CD4-positive, alpha-beta T cell treated with Interleukin-17A for 4 hours (primary cell): ENCODE measurements at regions not wholly inside any gene's neighbourhood (a gene's known extent, or its start where the extent isn't known, plus 50 kb on each side); places are given as distances from the start of the nearest gene placed in this dataset.
"Not testable (repeated sequence)": the region's sequence is repeated elsewhere in the genome, so short reads cannot be mapped to it uniquely, and the experiment has no call there.

Experiments
- DNase-seq: peaks from one replicate; pipeline ENCODE4 v3.0.0-alpha.2; 2020; ENCODE audit warnings: mixed read lengths

DNA sequence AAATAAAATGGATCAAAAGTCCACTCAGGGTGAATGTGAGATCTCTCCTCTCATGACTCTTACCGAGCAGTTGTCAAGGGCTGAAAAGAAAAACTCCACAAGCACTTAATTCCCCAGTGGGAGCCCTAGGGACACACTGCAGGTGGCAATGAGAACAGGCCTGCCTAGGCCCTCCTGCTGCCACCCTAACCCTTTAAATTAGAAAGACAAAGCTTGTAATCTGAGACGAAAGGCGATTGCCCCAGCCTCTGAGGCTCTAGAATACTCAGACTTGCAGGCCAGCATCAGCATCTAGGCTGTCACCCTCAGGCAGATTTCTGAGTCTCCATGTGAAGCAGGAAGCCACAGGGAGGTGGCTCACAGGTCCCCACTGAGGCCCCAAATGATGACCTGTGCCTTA is 457.0 kb upstream of the MYT1L start:
- no peak for DNase-seq

DNA sequence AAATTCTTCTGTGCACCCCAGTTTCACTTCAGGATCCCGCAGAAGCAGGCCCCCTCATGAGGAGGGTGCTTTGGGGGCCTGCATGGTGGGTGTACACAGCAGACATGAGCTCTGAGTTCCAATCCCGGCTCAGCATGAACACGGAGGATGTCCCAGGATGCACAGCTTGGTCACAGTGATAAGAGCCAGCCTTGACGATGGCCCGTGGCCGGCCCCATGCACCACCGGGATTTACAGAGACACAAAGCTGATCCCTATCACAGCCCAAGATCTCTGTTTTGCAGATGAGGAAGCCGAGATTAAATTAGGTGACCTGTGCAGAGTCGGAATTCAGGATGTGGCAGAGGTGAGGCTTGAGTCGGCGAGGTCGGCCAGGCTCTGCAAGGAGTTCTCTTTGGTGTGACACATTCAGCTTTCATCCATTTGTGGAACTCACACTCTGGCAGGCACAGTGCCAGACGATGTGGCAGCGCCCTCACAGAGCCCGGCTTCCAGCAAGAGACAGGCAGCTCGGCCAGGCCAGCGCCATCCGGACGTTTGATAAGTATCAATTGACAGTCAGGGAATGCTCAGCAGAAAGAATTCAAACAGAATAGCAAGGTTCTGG is 456.3 kb upstream of the MYT1L start:
- DNase-seq, result no peak

DNA sequence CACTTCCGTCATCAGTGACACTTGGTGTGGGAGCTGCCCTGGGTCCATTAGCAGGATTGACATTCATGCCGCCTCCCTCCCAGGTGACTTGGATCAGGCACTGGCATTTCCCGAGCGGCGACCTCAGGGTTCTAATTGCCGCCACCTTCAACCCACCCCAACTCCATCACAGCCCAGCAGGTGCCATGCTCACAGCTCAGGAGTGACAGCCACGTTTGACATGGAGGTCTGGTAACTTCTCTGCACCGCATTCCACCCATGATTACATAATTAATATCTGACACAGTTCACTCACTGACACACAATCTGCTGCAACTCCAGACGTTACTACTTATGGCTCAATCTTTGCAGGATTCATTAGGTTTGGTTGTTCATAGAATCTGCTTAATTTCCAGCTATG is 450.9 kb upstream of the MYT1L start:
- no peak for DNase-seq

DNA sequence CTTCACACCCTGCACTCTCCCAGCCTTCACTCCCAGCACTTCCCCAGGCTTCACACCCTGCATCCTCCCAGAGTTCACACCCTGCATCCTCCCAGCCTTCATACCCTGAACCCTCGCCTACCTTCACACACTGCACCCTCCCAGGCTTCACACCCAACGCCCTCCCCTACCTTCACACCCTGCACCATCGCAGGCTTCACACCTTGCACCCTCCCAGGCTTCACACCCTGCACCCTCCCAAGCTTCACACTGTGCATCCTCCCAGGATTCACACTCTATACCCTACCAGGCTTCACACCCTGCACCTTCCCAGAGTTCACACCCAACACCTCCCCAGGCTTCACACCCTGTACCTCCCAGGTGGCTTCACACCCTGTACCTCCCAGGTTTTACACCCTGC is 448.7 kb upstream of the MYT1L start:
- DNase-seq, result no peak

DNA sequence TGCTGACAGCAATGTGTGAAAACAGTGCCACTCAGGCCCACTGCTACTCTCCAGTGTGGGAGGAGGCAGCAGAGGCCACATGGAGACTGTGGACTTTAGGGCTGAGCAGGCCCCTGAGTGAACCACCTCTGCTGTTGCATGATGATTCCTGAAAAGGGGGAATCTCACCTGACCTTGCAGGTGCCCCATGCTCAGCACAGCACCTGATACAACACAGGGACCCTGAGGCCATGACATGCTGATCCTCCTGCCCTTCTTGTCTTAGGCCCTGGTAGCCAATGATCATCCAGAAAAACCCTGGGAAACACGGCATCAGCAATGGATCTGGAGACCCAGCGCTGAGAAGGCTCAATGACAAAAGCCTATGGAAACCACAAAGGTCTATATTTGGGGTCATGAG is 446.8 kb upstream of the MYT1L start:
- no peak for DNase-seq

DNA sequence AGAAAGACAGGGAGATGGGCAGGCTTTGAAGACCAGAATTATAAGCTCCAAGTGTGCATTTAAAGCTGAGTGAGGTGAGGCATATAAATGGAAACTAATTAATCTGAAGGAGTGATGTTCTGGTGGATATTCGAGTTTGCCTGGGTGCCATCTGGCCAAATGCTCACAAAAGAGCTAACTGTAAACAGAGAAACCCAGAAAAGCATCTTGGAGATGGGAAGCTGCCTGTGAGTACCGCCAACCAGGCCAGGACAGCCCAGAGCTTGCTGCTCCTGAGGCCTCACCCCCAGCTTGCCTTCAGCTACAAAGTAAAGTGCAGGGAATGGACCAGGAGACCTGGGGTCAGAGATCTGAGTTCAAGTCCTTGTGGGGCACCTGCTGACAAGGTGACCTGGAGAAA is 446.1 kb upstream of the MYT1L start:
- DNase-seq, result no peak

DNA sequence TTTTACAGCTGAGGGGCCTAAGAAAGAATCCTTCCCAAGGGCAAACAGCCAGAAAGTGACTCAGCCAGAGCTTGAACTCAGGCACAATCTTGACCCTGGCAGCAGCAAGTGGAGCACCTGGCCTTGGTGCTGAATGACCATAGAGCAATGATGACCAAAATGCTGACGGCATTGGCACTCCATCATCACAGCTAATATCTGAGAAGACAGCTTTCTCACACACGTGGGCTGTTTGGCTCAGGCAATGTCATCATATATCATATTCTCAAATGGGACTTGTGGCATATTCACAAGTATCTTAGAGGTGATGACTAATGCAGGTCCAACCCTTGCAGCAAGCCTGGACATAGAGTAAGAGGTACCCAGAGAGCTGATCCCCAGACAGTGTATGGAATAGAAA is 443.9 kb upstream of the MYT1L start:
- DNase-seq, result no peak

DNA sequence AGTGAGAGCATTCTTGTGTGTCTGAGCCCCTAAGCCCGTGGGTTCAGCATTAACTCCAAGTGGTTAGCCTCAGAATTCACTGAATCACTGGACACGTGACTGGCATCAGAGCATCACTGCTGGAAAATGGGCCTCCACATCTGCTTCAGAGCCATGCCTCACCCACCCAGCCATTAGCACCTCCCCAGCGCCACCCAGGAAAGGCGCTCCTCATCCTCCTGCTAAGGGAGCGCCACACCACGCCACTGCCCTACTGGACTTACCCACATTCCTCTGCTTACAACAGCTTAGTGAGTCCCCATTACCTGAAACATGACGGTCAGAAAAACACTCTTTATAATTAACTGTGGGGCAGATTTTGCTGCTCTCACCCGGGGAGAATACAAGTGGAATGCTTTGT is 442.6 kb upstream of the MYT1L start:
- DNase-seq, result no peak

DNA sequence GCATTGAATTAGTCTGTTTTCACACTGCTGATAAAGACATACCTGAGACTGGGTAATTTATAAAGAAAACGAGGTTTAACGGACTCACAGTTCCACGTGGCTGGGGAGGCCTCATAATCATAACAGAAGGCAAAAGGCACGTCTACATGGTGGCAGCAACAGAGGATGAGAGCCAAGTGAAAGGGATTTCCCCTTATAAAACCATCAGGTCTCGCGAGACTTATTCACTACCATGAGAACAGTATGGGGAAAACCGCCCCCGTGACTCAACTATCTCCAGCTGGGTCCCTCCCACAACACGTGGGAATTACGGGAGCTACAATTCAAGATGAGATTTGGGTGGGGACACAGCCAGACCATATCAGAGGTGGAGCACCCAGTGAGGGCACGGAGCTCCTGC is 442.0 kb upstream of the MYT1L start:
- DNase-seq, result not testable (repeated sequence)

DNA sequence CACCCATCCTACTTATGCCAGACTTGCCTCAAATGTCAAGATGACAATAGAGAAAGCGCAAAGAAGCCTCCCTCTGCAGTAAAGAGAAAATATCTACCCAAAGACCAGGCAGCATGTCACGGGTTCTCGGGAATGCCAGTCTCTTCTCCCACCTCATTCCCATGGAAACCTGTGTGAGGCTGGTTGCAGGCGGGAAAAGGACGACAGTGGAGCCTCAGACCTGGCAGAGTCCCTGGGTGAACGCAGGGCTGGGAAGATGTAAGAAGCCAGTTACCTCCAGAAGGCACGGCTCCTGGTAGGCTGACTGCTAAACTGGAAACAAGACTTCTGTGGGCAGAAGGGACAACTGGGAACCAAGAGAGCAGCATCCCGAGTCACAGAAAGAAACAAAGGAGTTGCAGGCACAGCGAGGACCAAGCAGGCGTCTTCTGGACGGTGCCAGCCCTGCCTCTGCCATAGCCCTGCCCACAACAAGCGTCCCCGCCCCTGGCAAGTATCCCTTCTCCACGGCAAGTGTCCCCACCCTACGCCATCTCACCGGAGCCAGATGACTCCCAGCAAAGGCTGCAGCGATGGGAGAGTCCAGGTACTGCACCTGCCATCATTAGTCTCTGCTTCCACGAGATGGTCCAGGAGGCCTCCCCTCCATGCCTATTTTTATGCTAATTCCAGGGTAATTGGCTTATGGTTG is 440.8 kb upstream of the MYT1L start:
- no peak for DNase-seq

DNA sequence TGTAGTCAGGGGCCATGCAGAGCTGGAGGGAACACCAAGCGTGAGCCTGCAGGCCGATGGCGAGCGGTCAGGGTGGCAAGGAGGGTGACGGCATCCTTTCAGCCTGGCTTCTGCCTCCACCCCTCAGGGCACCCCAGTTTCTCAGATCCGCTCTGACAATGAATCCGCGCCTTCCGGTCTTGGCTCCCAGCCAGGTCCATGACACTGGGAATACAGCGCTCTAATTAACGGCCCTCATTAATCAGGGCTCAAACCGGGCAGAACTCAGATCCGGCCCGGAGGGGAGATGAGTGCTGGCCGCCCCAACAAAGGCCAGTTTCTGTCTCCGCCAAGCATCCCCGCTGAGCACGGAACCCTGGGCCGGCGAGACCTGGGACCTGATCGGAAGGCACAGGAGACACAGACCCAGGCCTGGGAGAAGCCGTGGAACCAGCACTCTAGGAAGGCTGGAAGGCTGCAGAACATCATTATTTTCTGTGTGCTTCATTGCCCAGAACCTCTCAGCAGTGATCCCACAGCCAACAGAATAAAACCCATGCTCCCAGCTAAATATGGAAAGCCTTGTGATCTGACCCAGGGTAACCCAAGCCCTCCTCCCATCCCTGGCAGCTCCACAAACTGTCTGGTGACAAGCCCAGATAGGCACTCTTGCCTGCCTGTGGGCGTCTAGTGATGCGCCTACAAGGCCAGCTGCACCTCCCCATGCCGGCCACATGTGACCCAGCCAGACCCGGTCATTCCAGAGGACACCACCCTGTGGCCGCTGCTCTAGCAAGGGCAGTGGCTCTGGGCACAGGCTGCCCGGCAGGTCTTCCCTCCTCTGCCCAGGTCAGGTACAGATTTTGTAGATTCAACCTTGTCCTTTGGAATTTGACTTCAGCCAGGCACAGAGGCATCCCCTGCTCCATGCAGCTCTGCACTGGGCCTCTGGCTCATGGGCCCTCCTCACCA is 438.7 kb upstream of the MYT1L start:
- no peak for DNase-seq

DNA sequence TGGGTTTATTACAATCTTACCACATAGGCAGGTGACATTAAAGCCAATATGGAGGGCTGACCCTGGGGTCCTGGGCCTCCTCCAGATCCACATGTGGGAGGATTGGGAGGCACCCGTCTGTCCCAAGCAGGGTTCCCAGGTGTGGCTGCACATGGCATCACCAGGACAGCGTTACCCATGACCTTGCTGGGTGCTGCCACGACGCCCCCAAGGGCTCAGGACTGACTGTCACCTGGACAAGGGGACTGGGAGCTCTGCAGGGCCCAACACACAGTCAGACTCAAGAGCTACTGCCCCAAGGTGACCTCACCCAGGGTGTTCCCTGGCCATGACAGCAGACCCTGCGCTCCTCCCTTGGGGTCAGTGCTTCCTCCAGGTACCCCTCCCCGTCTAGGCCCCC is 437.4 kb upstream of the MYT1L start:
- DNase-seq, result no peak

DNA sequence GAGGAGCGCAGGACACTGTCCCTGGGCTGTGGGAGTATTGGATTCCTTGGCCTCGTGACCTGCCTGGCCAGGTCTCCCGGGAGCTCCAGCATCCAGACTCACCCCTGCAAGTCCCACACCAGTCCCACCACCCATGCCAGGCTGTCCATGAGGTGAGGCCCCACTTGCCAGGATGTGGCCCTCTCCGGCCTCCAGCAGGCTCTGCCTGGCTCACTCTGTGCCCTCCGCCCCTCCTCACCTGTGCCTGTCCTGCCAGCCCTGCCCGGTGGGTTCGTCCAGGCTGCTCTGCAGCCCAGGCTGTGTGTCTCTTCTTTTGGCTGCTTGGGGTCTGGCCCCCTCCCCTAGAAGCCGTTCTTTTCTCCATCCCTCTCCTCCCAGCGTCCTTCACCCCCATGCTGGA is 436.8 kb upstream of the MYT1L start:
- DNase-seq, result no peak

DNA sequence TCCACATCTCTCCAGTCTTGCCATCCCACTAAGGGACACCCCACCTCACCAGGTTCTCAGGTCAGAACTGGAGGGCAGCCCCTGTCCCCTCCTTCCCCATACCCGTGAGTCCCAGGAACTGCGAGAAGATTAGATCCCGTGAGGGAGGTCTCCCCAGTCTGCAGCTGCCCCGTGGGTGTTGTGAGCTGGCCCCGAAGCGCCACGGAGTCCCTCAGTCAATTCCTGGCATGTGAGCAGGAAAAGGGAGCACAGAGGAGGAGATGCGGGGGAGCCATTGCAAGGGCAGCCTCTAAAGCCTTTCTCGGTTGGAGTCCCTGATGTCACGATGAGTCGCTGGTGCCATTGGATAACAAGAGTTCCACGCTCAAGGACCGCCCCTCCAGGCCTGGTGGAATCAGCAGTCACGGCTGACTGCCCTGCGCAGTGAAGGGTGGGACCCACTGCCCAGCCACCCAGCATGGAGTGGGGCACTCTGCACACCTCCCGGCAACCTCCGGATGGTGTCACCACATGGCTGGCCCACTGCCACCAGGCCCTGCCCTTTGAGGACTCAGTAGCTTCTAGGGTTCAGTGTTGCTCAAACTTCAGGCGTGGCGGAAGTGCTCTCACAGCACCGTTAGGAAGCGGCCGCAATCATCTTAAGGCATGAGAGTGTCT is 434.9 kb upstream of the MYT1L start:
- DNase-seq, result no peak

DNA sequence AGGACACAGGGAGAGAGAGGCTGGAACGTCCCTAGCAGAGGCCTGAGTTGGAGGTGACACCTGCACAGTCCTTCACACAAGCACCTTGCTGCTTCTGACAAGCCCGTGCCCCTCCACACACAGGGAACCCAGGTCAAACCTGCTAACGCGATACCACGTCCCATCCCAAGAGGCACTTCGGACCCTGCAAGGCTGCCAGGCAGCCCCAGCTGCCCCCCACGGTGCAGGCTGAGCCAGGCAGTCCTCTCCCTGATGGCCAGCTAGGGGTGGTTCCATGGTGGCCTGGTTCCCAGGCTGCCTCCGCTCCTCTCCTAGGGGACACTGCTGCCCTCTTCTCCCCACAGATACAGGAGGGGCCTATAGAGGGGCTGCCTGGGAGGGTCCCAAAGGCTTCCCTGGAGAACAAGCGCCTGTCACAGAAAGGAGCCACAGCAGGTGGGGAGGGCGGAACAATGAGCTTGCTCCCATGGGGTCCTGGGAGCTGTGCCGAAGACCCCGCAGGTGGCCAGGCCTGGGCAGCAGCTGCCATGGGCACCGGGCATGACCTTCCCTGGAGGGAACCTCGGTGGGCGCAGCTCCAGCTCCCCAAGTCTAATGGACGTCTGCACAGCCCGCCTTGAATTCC is 434.2 kb upstream of the MYT1L start:
- DNase-seq, result no peak

DNA sequence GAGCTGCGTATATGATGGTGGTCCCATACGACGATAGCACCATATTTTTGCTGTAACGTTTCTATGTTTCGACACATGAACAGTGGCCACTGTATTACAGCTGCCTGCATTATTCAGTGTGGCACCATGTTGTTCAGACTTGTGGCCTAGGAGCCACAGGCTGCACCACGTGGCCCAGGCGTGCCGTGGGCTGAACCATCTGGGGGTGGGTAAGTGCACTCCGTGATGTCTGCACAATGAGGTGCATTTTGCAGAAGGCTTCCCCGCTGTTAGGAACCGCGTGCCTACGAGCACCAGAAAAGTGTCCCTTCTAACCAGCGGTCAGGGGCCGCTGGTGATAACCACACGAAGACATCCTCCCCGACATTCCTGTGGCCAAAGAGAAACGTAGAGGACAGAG is 433.7 kb upstream of the MYT1L start:
- no peak for DNase-seq

DNA sequence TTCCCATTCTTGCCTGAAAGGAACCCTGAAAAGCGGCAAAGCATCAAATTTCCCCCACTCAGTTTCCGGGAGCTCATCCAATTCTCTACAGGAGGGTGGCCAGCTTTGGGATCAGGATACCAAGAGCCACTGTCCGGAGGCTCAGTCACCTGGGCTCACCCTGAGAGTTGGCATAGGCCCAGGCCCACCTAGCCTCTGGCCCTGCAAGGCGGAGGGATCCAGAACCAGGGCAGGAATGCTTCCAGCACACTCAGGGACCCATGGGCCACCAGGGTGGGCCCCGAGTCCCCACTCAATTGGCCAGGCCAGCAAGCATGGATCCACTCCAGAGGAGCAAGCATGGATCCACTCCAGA is 432.9 kb upstream of the MYT1L start:
- DNase-seq, result no peak

DNA sequence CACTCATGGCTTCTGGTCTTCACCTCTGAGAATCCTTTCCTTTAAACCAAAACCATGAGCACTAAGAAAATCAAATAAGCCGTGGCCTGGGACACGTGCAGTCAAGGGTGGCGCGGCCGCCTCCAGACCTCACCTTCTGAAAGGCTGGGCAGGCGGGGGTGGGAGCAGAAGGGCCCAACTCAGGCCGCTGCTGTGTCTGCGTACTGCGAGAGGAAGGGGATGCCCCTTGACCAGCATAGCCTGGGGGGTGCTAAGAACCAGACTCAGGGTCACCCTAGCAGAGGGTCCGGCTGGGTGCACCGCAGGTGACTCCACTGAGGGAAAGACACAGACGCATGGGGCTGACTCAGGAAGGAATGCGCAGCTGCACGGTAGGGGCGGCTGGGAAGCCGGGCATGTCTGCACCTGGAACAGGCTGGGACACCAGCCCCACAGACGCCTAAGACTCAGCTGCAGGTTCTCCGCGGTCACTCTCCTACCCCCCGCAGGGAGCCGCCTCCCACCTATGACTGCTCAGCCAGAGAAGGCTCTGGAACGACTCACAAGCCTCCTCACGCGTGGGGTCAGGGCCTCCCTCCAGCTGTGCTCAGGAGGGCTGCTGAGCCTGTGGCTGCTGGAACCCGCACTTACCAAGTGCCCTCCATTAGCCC is 432.4 kb upstream of the MYT1L start:
- DNase-seq, result no peak

DNA sequence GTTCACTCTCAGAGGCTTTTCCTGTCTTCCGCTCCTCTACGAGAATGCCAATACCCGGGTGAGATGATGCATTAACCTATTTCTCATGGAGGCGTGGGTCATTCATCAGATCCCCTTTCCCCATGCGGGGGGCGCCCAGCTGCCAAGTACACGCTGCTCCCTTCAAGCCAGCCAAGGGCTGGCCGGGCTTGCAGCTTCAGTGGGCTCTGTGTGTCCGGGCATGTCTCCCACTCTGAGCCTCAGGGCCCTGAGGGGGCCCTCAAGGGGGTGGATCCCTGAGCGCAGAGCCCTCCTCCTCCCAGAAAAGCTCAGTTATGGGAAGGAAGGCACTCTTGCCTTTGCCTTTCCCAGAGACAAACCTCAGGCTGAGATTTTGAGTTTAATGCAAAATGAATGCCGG is 431.8 kb upstream of the MYT1L start:
- DNase-seq, result no peak

DNA sequence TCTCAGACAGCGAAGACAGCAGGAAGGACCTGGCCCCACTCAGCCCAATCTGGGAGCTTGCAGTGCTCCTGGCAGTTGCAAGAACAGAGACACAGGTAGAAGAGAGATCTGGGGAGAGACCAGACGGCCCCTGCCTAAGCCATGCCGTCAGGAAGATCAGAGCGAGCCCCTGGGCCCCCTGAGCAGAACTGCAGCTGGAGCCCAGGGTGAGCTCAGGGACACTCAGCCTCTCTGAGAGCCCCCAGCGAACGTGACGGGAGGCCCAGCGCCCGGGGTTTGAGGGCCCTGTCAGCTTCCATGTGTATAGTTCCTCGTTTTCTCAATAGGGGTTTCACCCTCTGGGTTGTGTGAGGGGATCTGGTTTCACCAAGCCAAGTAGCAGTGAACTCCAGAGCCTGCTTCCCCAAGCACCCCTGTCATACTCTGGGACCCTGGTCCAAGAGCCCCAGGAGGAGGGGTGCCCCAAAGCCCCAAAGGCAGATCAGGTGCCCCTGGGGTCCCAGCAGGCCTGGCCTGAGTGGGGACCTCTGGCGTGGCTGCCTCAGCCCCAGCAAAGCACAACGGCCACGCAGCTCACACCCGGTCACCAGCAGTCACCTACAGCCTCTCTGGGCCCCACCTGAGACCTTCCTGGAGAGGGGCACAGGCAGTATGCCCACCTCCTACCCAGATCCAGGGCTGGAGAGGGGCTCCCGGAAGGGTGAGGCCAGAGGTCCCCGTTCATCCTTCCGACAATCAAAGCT is 431.3 kb upstream of the MYT1L start:
- DNase-seq, result no peak

DNA sequence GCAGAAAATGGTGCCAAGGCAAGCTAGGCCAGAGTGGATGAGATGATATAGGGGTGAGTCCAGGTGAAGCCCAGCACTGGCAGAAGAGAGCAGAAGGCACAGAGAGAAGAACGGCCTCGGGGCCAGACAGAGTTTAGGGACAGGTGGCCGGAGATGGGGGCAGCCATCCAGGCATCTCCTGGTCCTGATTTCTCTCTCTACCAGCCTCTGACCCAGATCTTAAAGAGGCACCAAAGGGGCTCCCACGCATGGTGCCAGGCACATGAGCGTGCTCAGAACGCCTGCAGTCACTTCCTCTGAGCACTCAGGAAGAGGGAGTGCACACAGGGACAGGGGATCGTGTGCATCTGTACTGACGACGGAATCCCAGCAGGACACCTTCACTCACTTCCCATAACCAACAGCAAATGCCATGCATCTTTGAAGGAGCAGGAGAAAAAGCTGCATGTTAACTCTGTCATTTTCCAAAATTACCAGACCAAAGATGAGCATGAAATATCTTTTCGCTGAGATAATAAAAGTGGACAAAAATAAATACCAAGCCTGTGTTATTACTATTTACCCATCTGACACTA is 427.8 kb upstream of the MYT1L start:
- no peak for DNase-seq
